Caco-2 (cell line): ENCODE measurements at regions not wholly inside any gene's neighbourhood (a gene's known extent, or its start where the extent isn't known, plus 50 kb on each side); places are given as distances from the start of the nearest gene placed in this dataset.

Experiments used
- BruUV-seq: library from RNA; stranded (reverse); fragments of 400-500 nt; replicated peaks from 2 replicates; lab custom pipeline; 2021; lab: Mats Ljungman, UMichigan
- CTCF ChIA-PET: fragments of 300-600 bp; sonication (Branson Sonifier 250); formaldehyde crosslinking; loops from one replicate; lab custom pipeline; 2022; ENCODE audit warnings: antibody characterized with exemption; lab: Charles Lee
- POLR2A ChIA-PET: fragments of 300-600 bp; sonication (Branson Sonifier 250); formaldehyde crosslinking; loops from one replicate; lab custom pipeline; 2022; ENCODE audit warnings: antibody characterized with exemption; lab: Charles Lee
- DNase-seq, 2 experiments: peaks; one replicate each; pipeline versions ENCODE4 v3.0.0 to v3.0.0-alpha.2; 2020 to 2022
- H3K27me3 ChIP-seq: replicated peaks from 2 replicates; pipeline ENCODE4 v1.6.0; 2011; ENCODE audit warnings: low read length; ENCODE audit not compliant: control insufficient read depth, insufficient read depth
- H3K36me3 ChIP-seq: 2 replicates; pipeline ENCODE4 v1.5.1; 2011; ENCODE audit warnings: low read length; ENCODE audit not compliant: control insufficient read depth, insufficient read depth
- H3K4me1 ChIP-seq: fragments of 250-450 bp; sonication (Bioruptor Pico); 2 replicates; pipeline ENCODE4 v1.5.1; 2020; ENCODE audit warnings: mild to moderate bottlenecking
- H3K4me3 ChIP-seq: 2 replicates; pipeline ENCODE4 v1.5.1; 2011; ENCODE audit warnings: low read depth, mild to moderate bottlenecking, control low read depth, low read length
- H3K9me3 ChIP-seq: fragments of 250-450 bp; sonication (Bioruptor Pico); 2 replicates; pipeline ENCODE4 v1.5.1; 2020; ENCODE audit warnings: mild to moderate bottlenecking, moderate library complexity
- H3K27ac Mint-ChIP-seq: one replicate; pipeline ENCODE4 v1.8.0; 2022; ENCODE audit warnings: mixed read lengths; ENCODE audit not compliant: unreplicated experiment
- H3K27me3 Mint-ChIP-seq: one replicate; pipeline ENCODE4 v1.8.0; 2022; ENCODE audit warnings: mixed read lengths; ENCODE audit not compliant: insufficient read depth, unreplicated experiment
- H3K36me3 Mint-ChIP-seq: one replicate; pipeline ENCODE4 v1.8.0; 2022; ENCODE audit warnings: mild to moderate bottlenecking, mixed read lengths; ENCODE audit not compliant: insufficient read depth, unreplicated experiment
- H3K4me1 Mint-ChIP-seq: one replicate; pipeline ENCODE4 v1.8.0; 2022; ENCODE audit warnings: low read depth, mixed read lengths; ENCODE audit not compliant: unreplicated experiment
- H3K4me3 Mint-ChIP-seq: one replicate; pipeline ENCODE4 v1.8.0; 2022; ENCODE audit warnings: mild to moderate bottlenecking, moderate library complexity, mixed read lengths; ENCODE audit not compliant: unreplicated experiment
- H3K9me3 Mint-ChIP-seq: one replicate; pipeline ENCODE4 v1.8.0; 2022; ENCODE audit warnings: mixed read lengths; ENCODE audit not compliant: unreplicated experiment
- CTCF ChIP-seq, 2 experiments: fragments of 200-600 bp in 1 of 2; IDR thresholded peaks; 1 replicate in 1 of 2; 2 replicates in 1 of 2; pipeline versions ENCODE4 v1.5.1 to v1.8.0; 2011 to 2022; ENCODE audit warnings: antibody characterized with exemption in 1 of 2, control low read depth in 1 of 2, inconsistent platforms in 1 of 2, low read depth in 1 of 2, low read length in 1 of 2, mild to moderate bottlenecking in 1 of 2, moderate library complexity in 1 of 2; ENCODE audit not compliant: insufficient read depth in 1 of 2, severe bottlenecking in 1 of 2, unreplicated experiment in 1 of 2
- intact Hi-C: fragments of 100-400 bp; cut with micrococcal nuclease; formaldehyde crosslinking; loops from one replicate; pipeline ENCODE4 v1.10.0; 2022; ENCODE audit not compliant: unreplicated experiment

GRCh38 chr5:2455878-2456277 is 295.6 kb downstream of the IRX2 start:
- H3K9me3 Mint-ChIP-seq, result no peaks in the 10 kb centered on the region
- ChIA-PET CTCF (no interaction called here), POLR2A (no interaction called here)
- intact Hi-C loops, result no loop called here
- no peaks in the 10 kb centered on the region for H3K4me1 ChIP-seq
- no peak overlapping the region for H3K27ac Mint-ChIP-seq
- no peaks in the 10 kb centered on the region for H3K36me3 ChIP-seq
- H3K27me3 Mint-ChIP-seq, result peaks cover 4% of the 10 kb centered on the region
- no peaks in the 10 kb centered on the region for H3K4me1 Mint-ChIP-seq
- no TSS peak for BruUV-seq
- no peak for DNase-seq
- H3K4me3 ChIP-seq, result no peak overlapping the region
- no peaks in the 10 kb centered on the region for H3K9me3 ChIP-seq
- no peak overlapping the region for H3K4me3 Mint-ChIP-seq
- H3K27me3 ChIP-seq, result no peaks in the 10 kb centered on the region
- TF ChIP-seq CTCF (IDR thresholded peaks at IDR 0.05; ENCODE audit: insufficient read depth in 1 of 2, low read depth in 1 of 2, low read length in 1 of 2, severe bottlenecking in 1 of 2, unreplicated experiment in 1 of 2), result no peak
- no peaks in the 10 kb centered on the region for H3K36me3 Mint-ChIP-seq

- H3K4me1 ChIP-seq, result no peaks in the 10 kb centered on the region
- Mint-ChIP-seq H3K4me1 (no peaks in the 10 kb centered on the region), H3K27me3 (peaks cover 1% of the 10 kb centered on the region), H3K27ac (no peak overlapping the region), H3K9me3 (no peaks in the 10 kb centered on the region), H3K4me3 (no peak overlapping the region), H3K36me3 (no peaks in the 10 kb centered on the region)
- DNase-seq, result no peak
- no peak overlapping the region for H3K4me3 ChIP-seq
- intact Hi-C loops, result no loop called here
- ChIA-PET CTCF (no interaction called here), POLR2A (interaction anchor here (0.5 kb wide), 1 partner anchor 721 kb away, joined by 6 read pairs; no protein-coding TSS in a partner anchor)
- BruUV-seq, result no TSS peak
- TF ChIP-seq CTCF (IDR thresholded peaks at IDR 0.05; ENCODE audit: insufficient read depth in 1 of 2, low read depth in 1 of 2, low read length in 1 of 2, severe bottlenecking in 1 of 2, unreplicated experiment in 1 of 2), result no peak
- H3K36me3 ChIP-seq, result no peaks in the 10 kb centered on the region
- H3K27me3 ChIP-seq, result no peaks in the 10 kb centered on the region
- H3K9me3 ChIP-seq, result no peaks in the 10 kb centered on the region
Observed at GRCh38 chr5:2454876-2455275, 296.6 kb downstream of the IRX2 start.

GRCh38 chr5:2453781-2454180 is 297.7 kb downstream of the IRX2 start:
- BruUV-seq, result no TSS peak
- no peak overlapping the region for H3K4me3 Mint-ChIP-seq
- no peaks in the 10 kb centered on the region for H3K27me3 Mint-ChIP-seq

More at GRCh38 chr5:2453781-2454180, 297.7 kb downstream of the IRX2 start:
- no peak for TF ChIP-seq CTCF (IDR thresholded peaks at IDR 0.05; ENCODE audit: insufficient read depth in 1 of 2, low read depth in 1 of 2, low read length in 1 of 2, severe bottlenecking in 1 of 2, unreplicated experiment in 1 of 2)
- H3K4me1 ChIP-seq, result no peaks in the 10 kb centered on the region
- Mint-ChIP-seq H3K4me1 (no peaks in the 10 kb centered on the region), H3K36me3 (no peaks in the 10 kb centered on the region), H3K27ac (no peak overlapping the region), H3K9me3 (no peaks in the 10 kb centered on the region)
- ChIA-PET CTCF (no interaction called here), POLR2A (no interaction called here)
- no peak overlapping the region for H3K4me3 ChIP-seq
- no peaks in the 10 kb centered on the region for H3K36me3 ChIP-seq
- no peaks in the 10 kb centered on the region for H3K27me3 ChIP-seq
- intact Hi-C loops, result no loop called here
- no peak for DNase-seq
- H3K9me3 ChIP-seq, result no peaks in the 10 kb centered on the region
